K562 (cell line): ENCODE measurements at regions not wholly inside any gene's neighbourhood (a gene's known extent, or its start where the extent isn't known, plus 50 kb on each side); places are given as distances from the start of the nearest gene placed in this dataset.
A peak's percentile ranks its signal among the peaks of the same experiment; 100 is the strongest.

ENCODE experiments used
- ATAC-seq: fragments of 200-7000 bp; cut with Tn5 transposase; 3 replicates; pipeline ENCODE4 v1.9.1; 2020; ENCODE audit warnings: moderate library complexity
- BruUV-seq: library from RNA; stranded (reverse); fragments of 400-500 nt; replicated peaks from 2 replicates; lab custom pipeline; 2021; lab: Mats Ljungman, UMichigan
- CTCF ChIA-PET: fragments of 300-600 bp; formaldehyde crosslinking; extraction: SDS; loops from one replicate; lab custom pipeline; 2021; ENCODE audit warnings: low intra/inter-chr PET ratio; lab: Yijun Ruan, JAX
- POLR2A ChIA-PET: fragments of 300-600, 350-650 bp; sonication (Branson Sonifier 250); formaldehyde crosslinking; extraction: SDS; loops from one replicate; lab custom pipeline; 2021; ENCODE audit warnings: antibody characterized with exemption, inconsistent platforms; lab: Yijun Ruan, JAX
- DNase-seq, 4 experiments: peaks; one replicate each; pipeline versions ENCODE4 v3.0.0 to v3.0.0-alpha.2; 2011 to 2018; ENCODE audit warnings: low spot score in 3 of 4, mixed read lengths in 3 of 4; ENCODE audit errors: extremely low read depth in 1 of 4
- FAIRE-seq: peaks from 2 replicates; lab custom pipeline; 2011; peaks lifted over from hg19 to GRCh38; lab: Jason Lieb, UNC
- H2AFZ ChIP-seq: 2 replicates; pipeline ENCODE4 v1.6.0; 2011; ENCODE audit warnings: low read depth, low read length, control low read depth, inconsistent platforms
- H3K27ac ChIP-seq: fragments of 200-600 bp; 3 replicates; pipeline ENCODE4 v1.8.0; 2011; ENCODE audit warnings: low read depth, mild to moderate bottlenecking, control low read depth, inconsistent platforms, low read length, moderate library complexity, mixed read lengths; ENCODE audit errors: extremely low read depth
- H3K27me3 ChIP-seq, 2 experiments: fragments of 300-600 bp in 1 of 2; 2 replicates in 1 of 2; 3 replicates in 1 of 2; pipeline versions ENCODE4 v1.6.0 to v1.8.0; 2011; ENCODE audit warnings: inconsistent platforms in 2 of 2, low read length in 2 of 2, mild to moderate bottlenecking in 1 of 2, mixed read lengths in 1 of 2, moderate library complexity in 1 of 2; ENCODE audit not compliant: control insufficient read depth in 2 of 2, insufficient read depth in 2 of 2
- H3K36me3 ChIP-seq: fragments of 300-600 bp; 3 replicates; pipeline ENCODE4 v1.8.0; 2011; ENCODE audit warnings: mild to moderate bottlenecking, low read length, inconsistent platforms; ENCODE audit not compliant: control insufficient read depth, insufficient read depth
- H3K4me1 ChIP-seq, 2 experiments: fragments of 200-600 bp in 1 of 2; replicated peaks in 1 of 2; 2 replicates in 1 of 2; 3 replicates in 1 of 2; pipeline versions ENCODE4 v1.5.1 to v1.8.0; 2011; ENCODE audit warnings: inconsistent platforms in 2 of 2, low read length in 2 of 2, mild to moderate bottlenecking in 1 of 2, mixed read lengths in 1 of 2, moderate library complexity in 1 of 2; ENCODE audit not compliant: control insufficient read depth in 2 of 2, insufficient read depth in 2 of 2
- H3K4me2 ChIP-seq: 2 replicates; pipeline ENCODE4 v1.6.1; 2011; ENCODE audit warnings: low read length, control low read depth, inconsistent platforms, mixed read lengths; ENCODE audit not compliant: insufficient read depth
- H3K4me3 ChIP-seq: fragments of 200-600 bp; sonication (generic), shearing (Covaris generic); 2 replicates; pipeline ENCODE4 v1.5.1; 2016; ENCODE audit warnings: control low read depth, inconsistent platforms
- H3K79me2 ChIP-seq: fragments of 200-600 bp; 3 replicates; pipeline ENCODE4 v1.8.0; 2011; ENCODE audit warnings: low read length, inconsistent platforms; ENCODE audit not compliant: control insufficient read depth, insufficient read depth
- H3K9ac ChIP-seq, 2 experiments: 2 replicates each; pipeline versions ENCODE4 v1.6.0 to v1.6.1; 2011; ENCODE audit warnings: low read depth in 2 of 2, low read length in 2 of 2, control low read depth in 1 of 2, inconsistent platforms in 1 of 2, mild to moderate bottlenecking in 1 of 2, mixed read lengths in 1 of 2; ENCODE audit not compliant: insufficient read depth in 1 of 2
- H3K9me1 ChIP-seq: one replicate; pipeline ENCODE4 v1.6.0; 2011; ENCODE audit warnings: inconsistent platforms, mild to moderate bottlenecking, low read length, moderate library complexity; ENCODE audit not compliant: control insufficient read depth, insufficient read depth
- H3K9me3 ChIP-seq: replicated peaks from 2 replicates; pipeline ENCODE4 v1.5.1; 2011; ENCODE audit warnings: low read depth, low read length, inconsistent platforms; ENCODE audit not compliant: control insufficient read depth, insufficient read depth
- H4K20me1 ChIP-seq: replicated peaks from 2 replicates; pipeline ENCODE4 v1.6.1; 2011; ENCODE audit warnings: low read length, inconsistent platforms, mixed read lengths; ENCODE audit not compliant: control insufficient read depth, insufficient read depth
- FOXJ3 ChIP-seq: sonication (generic); formaldehyde crosslinking; IDR thresholded peaks from 2 replicates; pipeline ENCODE4 v1.4.0; 2020; ENCODE audit warnings: mild to moderate bottlenecking, missing genetic modification reagents
- RBFOX2 ChIP-seq: fragments of 200-400 bp; formaldehyde crosslinking; IDR thresholded peaks from 2 replicates; pipeline ENCODE4 v1.6.1; 2017; ENCODE audit warnings: low read depth, mild to moderate bottlenecking, low read length, moderate library complexity
- RBM34 ChIP-seq: fragments of 200-400 bp; formaldehyde crosslinking; IDR thresholded peaks from 2 replicates; pipeline ENCODE4 v1.6.1; 2018; ENCODE audit warnings: low read length, borderline replicate concordance; ENCODE audit not compliant: insufficient read depth
- ZNF239 ChIP-seq: fragments of 250-450 bp; sonication (Bioruptor Pico); IDR thresholded peaks from 2 replicates; pipeline ENCODE4 v1.4.0; 2020; ENCODE audit warnings: mild to moderate bottlenecking
- WGBS: fragments of 100-300 bp; shearing (Covaris generic); methylation state at CpG from one replicate; pipeline ENCODE4 v1.1.6; 2016; ENCODE audit warnings: low coverage, mixed read lengths; ENCODE audit not compliant: insufficient coverage; ENCODE audit errors: missing lambda C conversion rate; 5-methylcytosine and 5-hydroxymethylcytosine counted together
- in situ Hi-C: fragments of 300-500 bp; cut with MboI; formaldehyde crosslinking; loops from 4 replicates; pipeline ENCODE4 v1.15.0; 2018; ENCODE audit warnings: inconsistent platforms, mixed read lengths
- intact Hi-C: fragments of 100-400 bp; cut with micrococcal nuclease; formaldehyde crosslinking; loops from 2 replicates; pipeline ENCODE4 v1.14.2; 2022
- TF ChIP-seq, protein P1 (sequence below): fragments of 450-650 bp; formaldehyde crosslinking; IDR thresholded peaks from 2 replicates; pipeline ENCODE4 v1.4.0; 2022; ENCODE audit warnings: missing genetic modification characterization
- TF ChIP-seq, protein P2 (sequence below): sonication (generic); formaldehyde crosslinking; IDR thresholded peaks from 2 replicates; pipeline ENCODE4 v1.8.0; 2022; ENCODE audit warnings: missing genetic modification reagents, mild to moderate bottlenecking, moderate library complexity, borderline replicate concordance
- TF ChIP-seq, protein P3 (sequence below): sonication (generic); formaldehyde crosslinking; IDR thresholded peaks from 2 replicates; pipeline ENCODE4 v1.9.0; 2022; ENCODE audit warnings: mild to moderate bottlenecking, missing genetic modification reagents
- TF ChIP-seq, protein P4 (sequence below), 2 experiments: fragments of 450-650 bp in 1 of 2; sonication (generic) in 1 of 2; formaldehyde crosslinking; conservative IDR thresholded peaks; 2 replicates each; pipeline versions ENCODE4 v1.4.0 to v1.8.1; 2020 to 2022; ENCODE audit warnings: mild to moderate bottlenecking in 1 of 2, missing genetic modification reagents in 1 of 2

DNA sequence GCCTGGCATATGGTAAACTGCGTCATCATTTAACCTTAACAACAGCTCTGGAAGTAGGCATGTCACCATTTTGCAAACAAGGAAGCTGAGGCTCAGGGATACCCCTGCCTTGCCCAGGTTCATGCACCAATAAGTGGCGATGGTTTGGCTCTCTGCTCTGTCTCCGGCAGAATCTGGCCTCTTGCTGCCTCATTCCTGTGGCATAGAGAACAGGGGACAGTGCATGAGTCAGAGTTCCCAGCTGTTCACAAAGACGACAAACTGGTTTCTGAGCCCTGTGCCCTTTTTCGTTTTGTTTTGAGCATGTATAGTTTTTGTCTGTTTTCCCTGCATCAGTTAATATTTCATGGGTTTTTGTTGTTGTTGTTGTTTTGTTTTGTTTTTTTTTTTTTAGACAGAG lies 236.8 kb downstream of the OPA1 start:
- ATAC-seq (no peak), FAIRE-seq (no peak), DNase-seq (no peak)
- ChIA-PET CTCF (no interaction called here), POLR2A (interaction anchor here (0.6 to 1.7 kb wide), 5 partner anchors 12 to 484 kb away, joined by 3 read pairs; partner anchors contain the start of gene HES1)
- Histone ChIP-seq H3K9ac (no peak overlapping the region), H3K9me1 (no peaks in the 10 kb centered on the region), H3K4me1 (peaks cover 14 to 37% of the 10 kb centered on the region in 2 experiments), H3K36me3 (no peaks in the 10 kb centered on the region), H3K4me2 (no peak overlapping the region), H2AFZ (no peak overlapping the region), H3K79me2 (no peaks in the 10 kb centered on the region), H3K27me3 (no peaks in the 10 kb centered on the region), H3K27ac (no peak overlapping the region), H4K20me1 (no peaks in the 10 kb centered on the region), H3K4me3 (no peak overlapping the region), H3K9me3 (no peaks in the 10 kb centered on the region)
- in situ Hi-C loops: no loop called here
- intact Hi-C loops: no loop called here
- no TSS peak for BruUV-seq
- 64% methylated on average over 5 of the region's 5 CpGs for WGBS
- TF ChIP-seq, protein P1, sequence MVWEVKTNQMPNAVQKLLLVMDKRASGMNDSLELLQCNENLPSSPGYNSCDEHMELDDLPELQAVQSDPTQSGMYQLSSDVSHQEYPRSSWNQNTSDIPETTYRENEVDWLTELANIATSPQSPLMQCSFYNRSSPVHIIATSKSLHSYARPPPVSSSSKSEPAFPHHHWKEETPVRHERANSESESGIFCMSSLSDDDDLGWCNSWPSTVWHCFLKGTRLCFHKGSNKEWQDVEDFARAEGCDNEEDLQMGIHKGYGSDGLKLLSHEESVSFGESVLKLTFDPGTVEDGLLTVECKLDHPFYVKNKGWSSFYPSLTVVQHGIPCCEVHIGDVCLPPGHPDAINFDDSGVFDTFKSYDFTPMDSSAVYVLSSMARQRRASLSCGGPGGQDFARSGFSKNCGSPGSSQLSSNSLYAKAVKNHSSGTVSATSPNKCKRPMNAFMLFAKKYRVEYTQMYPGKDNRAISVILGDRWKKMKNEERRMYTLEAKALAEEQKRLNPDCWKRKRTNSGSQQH (CRISPR knock-in tag): no peak
- TF ChIP-seq, protein P2, sequence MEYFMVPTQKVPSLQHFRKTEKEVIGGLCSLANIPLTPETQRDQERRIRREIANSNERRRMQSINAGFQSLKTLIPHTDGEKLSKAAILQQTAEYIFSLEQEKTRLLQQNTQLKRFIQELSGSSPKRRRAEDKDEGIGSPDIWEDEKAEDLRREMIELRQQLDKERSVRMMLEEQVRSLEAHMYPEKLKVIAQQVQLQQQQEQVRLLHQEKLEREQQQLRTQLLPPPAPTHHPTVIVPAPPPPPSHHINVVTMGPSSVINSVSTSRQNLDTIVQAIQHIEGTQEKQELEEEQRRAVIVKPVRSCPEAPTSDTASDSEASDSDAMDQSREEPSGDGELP (CRISPR knock-in tag): peak; percentile 42; the same call in 1 of the 2 replicates

DNA sequence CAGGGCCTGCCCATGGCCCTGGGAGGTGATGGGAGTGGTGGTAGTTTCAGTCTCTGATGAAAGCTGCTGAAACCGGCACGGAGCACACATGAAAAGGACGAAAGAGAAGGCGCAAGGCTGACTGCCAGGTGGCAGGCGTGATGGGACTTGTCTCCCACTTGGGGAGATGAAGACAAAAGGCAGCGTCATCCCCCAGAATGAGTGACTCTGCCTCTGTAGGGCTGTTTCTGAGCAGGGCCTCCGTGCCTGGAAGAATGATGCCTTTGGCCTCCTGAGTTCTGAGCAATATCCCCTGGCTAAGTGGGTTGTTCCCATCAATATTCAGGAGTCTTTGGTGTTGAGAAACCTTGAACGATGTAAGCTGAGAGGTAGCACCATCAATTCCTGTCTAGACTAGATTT lies 237.8 kb downstream of the OPA1 start:
- no peak overlapping the region for H3K4me3 ChIP-seq
- H3K9ac ChIP-seq: peak overlapping the region in 1 of 2 experiments; percentile 21; a peak in 1 of 4 replicates
- H3K4me1 ChIP-seq: peaks cover 13 to 32% of the 10 kb centered on the region in 2 experiments
- no peaks in the 10 kb centered on the region for H3K27me3 ChIP-seq
- H3K27ac ChIP-seq: no peak overlapping the region
- H3K36me3 ChIP-seq: no peaks in the 10 kb centered on the region
- TF ChIP-seq RBM34: no peak
- no peak for TF ChIP-seq FOXJ3 (CRISPR knock-in tag)
- TF ChIP-seq, protein P3, sequence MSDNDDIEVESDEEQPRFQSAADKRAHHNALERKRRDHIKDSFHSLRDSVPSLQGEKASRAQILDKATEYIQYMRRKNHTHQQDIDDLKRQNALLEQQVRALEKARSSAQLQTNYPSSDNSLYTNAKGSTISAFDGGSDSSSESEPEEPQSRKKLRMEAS: no peak
- TF ChIP-seq RBFOX2: 0 out of 2 replicates have a peak, but pooled peaks have one; percentile 1
- no peak for TF ChIP-seq ZNF239 (CRISPR knock-in tag)
- TF ChIP-seq, protein P4, sequence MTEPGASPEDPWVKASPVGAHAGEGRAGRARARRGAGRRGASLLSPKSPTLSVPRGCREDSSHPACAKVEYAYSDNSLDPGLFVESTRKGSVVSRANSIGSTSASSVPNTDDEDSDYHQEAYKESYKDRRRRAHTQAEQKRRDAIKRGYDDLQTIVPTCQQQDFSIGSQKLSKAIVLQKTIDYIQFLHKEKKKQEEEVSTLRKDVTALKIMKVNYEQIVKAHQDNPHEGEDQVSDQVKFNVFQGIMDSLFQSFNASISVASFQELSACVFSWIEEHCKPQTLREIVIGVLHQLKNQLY (CRISPR knock-in tag; conservative IDR thresholded peaks at IDR 0.05): no peak
- no peaks in the 10 kb centered on the region for H3K9me1 ChIP-seq
- in situ Hi-C loops: no loop called here
- ChIA-PET CTCF (no interaction called here), POLR2A (interaction anchor here (0.7 kb wide), 1 partner anchor 448 kb away, joined by 3 read pairs; no protein-coding TSS in a partner anchor)
- ATAC-seq: no peak
- no peak for DNase-seq
- FAIRE-seq: no peak
- no TSS peak for BruUV-seq
- intact Hi-C loops: no loop called here
- no peak overlapping the region for H3K4me2 ChIP-seq
- H3K79me2 ChIP-seq: no peaks in the 10 kb centered on the region
- H3K9me3 ChIP-seq: no peaks in the 10 kb centered on the region
- WGBS: 72% methylated on average over 8 of the region's 8 CpGs
- H4K20me1 ChIP-seq: no peaks in the 10 kb centered on the region
- no peak overlapping the region for H2AFZ ChIP-seq
